Right lobe of liver (tissue), 4 donors: ENCODE measurements at regions not wholly inside any gene's neighbourhood (a gene's known extent, or its start where the extent isn't known, plus 50 kb on each side); places are given as distances from the start of the nearest gene placed in this dataset.

Source experiments
- CTCF ChIP-seq, 4 donors: fragments of 200-600 bp in 3 of 4; fragments of 450-650 bp in 1 of 4; IDR thresholded peaks; one replicate each; pipeline versions ENCODE4 v1.5.1 to v1.8.0; 2016 to 2022; ENCODE audit warnings: antibody characterized with exemption in 4 of 4, mild to moderate bottlenecking in 2 of 4
- POLR2A ChIP-seq: fragments of 450-650 bp; IDR thresholded peaks from one replicate; pipeline ENCODE4 v1.6.1; 2017; ENCODE audit warnings: antibody characterized with exemption, mild to moderate bottlenecking
- donor health status: DM: no; HTN: no; CAD: no.
- donor health status: DM: no; HTN: no; CAD: no.
- donor health status: DM: no; HTN: yes; CAD: no.

GRCh38 chr4:157882901-157883300 lies 289.9 kb downstream of the GASK1B start:
- TF ChIP-seq CTCF (IDR thresholded peaks at IDR 0.05): no peak
- no peak for TF ChIP-seq POLR2A
